Neuronal stem cell (in vitro differentiated cells): ENCODE measurements at regions not wholly inside any gene's neighbourhood (a gene's known extent, or its start where the extent isn't known, plus 50 kb on each side); places are given as distances from the start of the nearest gene placed in this dataset.

Experiments
- DNase-seq: peaks from one replicate; pipeline ENCODE4 v3.0.0-alpha.2; 2013; ENCODE audit warnings: low spot score
- H2AFZ ChIP-seq: one replicate; pipeline ENCODE4 v1.6.1; 2013; ENCODE audit warnings: mild to moderate bottlenecking, low read length, inconsistent platforms
- H2AK5ac ChIP-seq: 2 replicates; pipeline ENCODE4 v1.6.1; 2013; ENCODE audit warnings: low read depth, mild to moderate bottlenecking, inconsistent platforms, low read length, moderate library complexity, mixed read lengths
- H2BK120ac ChIP-seq: 2 replicates; pipeline ENCODE4 v1.6.1; 2013; ENCODE audit warnings: low read depth, mild to moderate bottlenecking, inconsistent platforms, low read length, moderate library complexity, mixed read lengths
- H2BK12ac ChIP-seq: one replicate; pipeline ENCODE4 v1.6.1; 2013; ENCODE audit warnings: low read length, inconsistent platforms
- H2BK15ac ChIP-seq: 2 replicates; pipeline ENCODE4 v1.6.1; 2013; ENCODE audit warnings: mild to moderate bottlenecking, low read length, inconsistent platforms, mixed read lengths
- H2BK5ac ChIP-seq: one replicate; pipeline ENCODE4 v1.6.1; 2013; ENCODE audit warnings: inconsistent platforms, mild to moderate bottlenecking, low read length, moderate library complexity
- H3K14ac ChIP-seq: one replicate; pipeline ENCODE4 v1.6.1; 2013; ENCODE audit warnings: low read length, inconsistent platforms
- H3K18ac ChIP-seq: 2 replicates; pipeline ENCODE4 v1.6.1; 2013; ENCODE audit warnings: low read length, inconsistent platforms
- H3K23ac ChIP-seq: 2 replicates; pipeline ENCODE4 v1.6.1; 2013; ENCODE audit warnings: low read depth, mild to moderate bottlenecking, mixed read lengths, low read length, inconsistent platforms; ENCODE audit not compliant: poor library complexity
- H3K27ac ChIP-seq: replicated peaks from 3 replicates; pipeline ENCODE4 v1.5.1; 2013; ENCODE audit warnings: low read length, inconsistent platforms
- H3K27me3 ChIP-seq, 3 experiments: 2 replicates each; pipeline ENCODE4 v1.6.1; 2013; ENCODE audit warnings: low read length in 3 of 3, mild to moderate bottlenecking in 2 of 3, inconsistent platforms in 1 of 3, low read depth in 1 of 3, mixed read lengths in 1 of 3, moderate library complexity in 1 of 3; ENCODE audit not compliant: control insufficient read depth in 3 of 3, insufficient read depth in 3 of 3
- H3K36me3 ChIP-seq, 2 donors: replicated peaks in 1 of 2; 2 replicates each; pipeline ENCODE4 v1.6.1; 2013; ENCODE audit warnings: low read length in 2 of 2; ENCODE audit not compliant: control insufficient read depth in 2 of 2, insufficient read depth in 2 of 2
- H3K4ac ChIP-seq: 2 replicates; pipeline ENCODE4 v1.6.1; 2013; ENCODE audit warnings: inconsistent platforms, mild to moderate bottlenecking, low read length, moderate library complexity
- H3K4me1 ChIP-seq, 2 donors: 1 replicate in 1 of 2; 2 replicates in 1 of 2; pipeline ENCODE4 v1.6.1; 2013; ENCODE audit warnings: low read length in 2 of 2, low read depth in 1 of 2; ENCODE audit not compliant: control insufficient read depth in 2 of 2, insufficient read depth in 1 of 2
- H3K4me2 ChIP-seq: one replicate; pipeline ENCODE4 v1.6.1; 2013; ENCODE audit warnings: mild to moderate bottlenecking, low read length, inconsistent platforms; ENCODE audit not compliant: insufficient read depth, poor library complexity, severe bottlenecking
- H3K4me3 ChIP-seq, 2 donors: 2 replicates each; pipeline ENCODE4 v1.5.1; 2013; ENCODE audit warnings: low read length in 2 of 2, mild to moderate bottlenecking in 2 of 2, inconsistent platforms in 1 of 2, moderate library complexity in 1 of 2
- H3K79me1 ChIP-seq: one replicate; pipeline ENCODE4 v1.6.1; 2013; ENCODE audit warnings: low read depth, mild to moderate bottlenecking, inconsistent platforms, low read length, moderate library complexity
- H3K9ac ChIP-seq: one replicate; pipeline ENCODE4 v1.6.1; 2013; ENCODE audit warnings: mild to moderate bottlenecking, low read depth, low read length, inconsistent platforms; ENCODE audit not compliant: poor library complexity
- H3K9me3 ChIP-seq, 2 donors: replicated peaks in 1 of 2; 2 replicates each; pipeline versions ENCODE3 to v1.6.1; 2013; ENCODE audit warnings: low read length in 2 of 2, mild to moderate bottlenecking in 2 of 2, inconsistent platforms in 1 of 2, low read depth in 1 of 2, mixed read lengths in 1 of 2, moderate library complexity in 1 of 2; ENCODE audit not compliant: control insufficient read depth in 2 of 2, insufficient read depth in 1 of 2
- H4K8ac ChIP-seq: one replicate; pipeline ENCODE4 v1.6.1; 2013; ENCODE audit warnings: low read depth, mild to moderate bottlenecking, inconsistent platforms, low read length, moderate library complexity
- H4K91ac ChIP-seq: one replicate; pipeline ENCODE4 v1.6.1; 2013; ENCODE audit warnings: low read length, low read depth, mild to moderate bottlenecking, inconsistent platforms; ENCODE audit not compliant: poor library complexity
- WGBS, 2 donors: extraction: QIAGEN DNeasy Blood & Tissue Kit; methylation state at CpG; one replicate each; pipeline ENCODE4 v1.1.7; 2013; ENCODE audit warnings: missing lambda C conversion rate in 2 of 2, mixed read lengths in 1 of 2; ENCODE audit not compliant: insufficient read length in 2 of 2, insufficient replicate concordance in 1 of 2; ENCODE audit errors: extremely low coverage in 2 of 2; 5-methylcytosine and 5-hydroxymethylcytosine counted together

- H2AK5ac ChIP-seq: no peak overlapping the region
- no peaks in the 10 kb centered on the region for H3K36me3 ChIP-seq
- no peak overlapping the region for H2BK15ac ChIP-seq
- H3K9ac ChIP-seq: no peak overlapping the region
- no peaks in the 10 kb centered on the region for H3K27me3 ChIP-seq
- no peak overlapping the region for H2AFZ ChIP-seq
- H4K8ac ChIP-seq: no peak overlapping the region
- H2BK5ac ChIP-seq: no peak overlapping the region
- no peak overlapping the region for H3K4ac ChIP-seq
- H4K91ac ChIP-seq: no peak overlapping the region
- no peak overlapping the region for H3K14ac ChIP-seq
- no peak overlapping the region for H2BK12ac ChIP-seq
- no peak overlapping the region for H3K4me3 ChIP-seq
- DNase-seq: no peak
- no peak overlapping the region for H3K4me2 ChIP-seq
- H2BK120ac ChIP-seq: no peak overlapping the region
- no peaks in the 10 kb centered on the region for H3K4me1 ChIP-seq
- no peak overlapping the region for H3K18ac ChIP-seq
- H3K23ac ChIP-seq: no peak overlapping the region
- WGBS, 2 donors: no CpG with 5 or more reads among the region's 10 CpGs
- H3K79me1 ChIP-seq: no peaks in the 10 kb centered on the region
- H3K9me3 ChIP-seq: peaks cover 0 to 3% of the 10 kb centered on the region in 2 donors
- H3K27ac ChIP-seq: no peak overlapping the region
These were observed 338.7 kb upstream of the ARID1B start for GRCh38 chr6:156438350-156438923.

- Histone ChIP-seq H3K4me2 (no peak overlapping the region), H2AK5ac (no peak overlapping the region), H3K36me3 (no peaks in the 10 kb centered on the region), H2AFZ (no peak overlapping the region), H3K9ac (no peak overlapping the region), H3K79me1 (no peaks in the 10 kb centered on the region), H3K4ac (no peak overlapping the region), H3K18ac (no peak overlapping the region), H3K4me1 (no peaks in the 10 kb centered on the region), H2BK15ac (no peak overlapping the region), H4K91ac (no peak overlapping the region), H4K8ac (no peak overlapping the region), H3K23ac (no peak overlapping the region), H3K4me3 (no peak overlapping the region), H3K9me3 (peaks cover 0 to 3% of the 10 kb centered on the region in 2 donors), H3K27ac (no peak overlapping the region), H2BK12ac (no peak overlapping the region), H3K14ac (no peak overlapping the region), H2BK5ac (no peak overlapping the region), H2BK120ac (no peak overlapping the region), H3K27me3 (no peaks in the 10 kb centered on the region)
- no peak for DNase-seq
- no CpG with 5 or more reads among the region's 11 CpGs for whole genome bisulfite sequencing, 2 donors
These were observed 339.9 kb upstream of the ARID1B start for GRCh38 chr6:156437121-156437879.

GRCh38 chr6:156434795-156435190, 342.4 kb upstream of the ARID1B start:
- H4K91ac ChIP-seq: no peak overlapping the region
- H3K4ac ChIP-seq: no peak overlapping the region
- no peaks in the 10 kb centered on the region for H3K9me3 ChIP-seq
- no peak overlapping the region for H3K9ac ChIP-seq
- no peaks in the 10 kb centered on the region for H3K4me1 ChIP-seq
- H2BK5ac ChIP-seq: no peak overlapping the region
- no peak overlapping the region for H3K27ac ChIP-seq
- no peak overlapping the region for H2BK12ac ChIP-seq
- H2AK5ac ChIP-seq: no peak overlapping the region
- H3K4me2 ChIP-seq: no peak overlapping the region
- no CpG with 5 or more reads among the region's 2 CpGs for whole genome bisulfite sequencing, 2 donors
- H3K23ac ChIP-seq: no peak overlapping the region
- no peaks in the 10 kb centered on the region for H3K36me3 ChIP-seq
- no peaks in the 10 kb centered on the region for H3K27me3 ChIP-seq
- no peak overlapping the region for H2BK15ac ChIP-seq
- no peak overlapping the region for H3K14ac ChIP-seq
- DNase-seq: no peak
- no peaks in the 10 kb centered on the region for H3K79me1 ChIP-seq
- no peak overlapping the region for H4K8ac ChIP-seq
- no peak overlapping the region for H3K4me3 ChIP-seq
- H2BK120ac ChIP-seq: no peak overlapping the region
- H2AFZ ChIP-seq: no peak overlapping the region
- no peak overlapping the region for H3K18ac ChIP-seq

GRCh38 chr6:156434049-156434794, 343.0 kb upstream of the ARID1B start:
- Histone ChIP-seq H2BK120ac (no peak overlapping the region), H3K18ac (no peak overlapping the region), H2BK12ac (no peak overlapping the region), H2AFZ (no peak overlapping the region), H3K79me1 (no peaks in the 10 kb centered on the region), H3K4me3 (no peak overlapping the region), H3K23ac (no peak overlapping the region), H3K9me3 (no peaks in the 10 kb centered on the region), H3K27me3 (no peaks in the 10 kb centered on the region), H2AK5ac (no peak overlapping the region), H2BK15ac (no peak overlapping the region), H4K91ac (no peak overlapping the region), H3K27ac (no peak overlapping the region), H3K36me3 (no peaks in the 10 kb centered on the region), H3K4me2 (no peak overlapping the region), H3K4me1 (no peaks in the 10 kb centered on the region), H3K4ac (no peak overlapping the region), H3K14ac (no peak overlapping the region), H2BK5ac (no peak overlapping the region), H3K9ac (no peak overlapping the region), H4K8ac (no peak overlapping the region)
- WGBS, 2 donors: no CpG with 5 or more reads among the region's 5 CpGs
- DNase-seq: no peak
